ENCODE measurements at regions not wholly inside any gene's neighbourhood (a gene's known extent, or its start where the extent isn't known, plus 50 kb on each side); places are given as distances from the start of the nearest gene placed in this dataset.

DNA sequence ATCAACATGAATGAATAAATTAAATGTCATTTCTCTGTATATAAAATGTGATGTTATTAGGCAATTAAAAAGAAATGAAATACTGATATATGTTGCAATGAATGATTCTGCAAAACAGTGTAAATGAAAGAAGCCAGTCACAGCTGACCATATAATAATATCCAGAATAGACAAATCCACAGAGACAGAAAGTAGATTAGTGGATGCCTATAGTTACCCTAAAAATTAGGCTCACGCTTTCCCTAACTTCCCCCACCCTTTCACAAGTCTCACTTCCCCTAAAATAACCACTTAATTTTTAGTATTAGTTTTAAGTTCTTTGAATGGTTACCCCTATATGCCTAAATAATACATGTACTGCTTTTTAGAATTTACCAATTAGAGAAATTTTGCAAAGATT lies 348.9 kb upstream of the FAR2 start:
- no peak overlapping the region for H3K56ac ChIP-seq (ENCODE audit: insufficient read length, low read depth, low read length)
- Mint-ChIP-seq H3K4me3 (no peak overlapping the region), H3K27me3 (ENCODE audit: low read depth) (no peaks in the 10 kb centered on the region), H3K4me1 (no peaks in the 10 kb centered on the region), H3K36me3 (ENCODE audit: insufficient read depth in 1 of 3, low read depth in 3 of 3) (no peaks in the 10 kb centered on the region), H3K27ac (no peak overlapping the region), H3K9me3 (no peaks in the 10 kb centered on the region)
- no peak overlapping the region for H4K5ac ChIP-seq (ENCODE audit: insufficient read length, low read depth, low read length)
- no peak overlapping the region for H2BK15ac ChIP-seq (ENCODE audit: low read depth, low read length)
- no peak overlapping the region for H3K4me2 ChIP-seq (ENCODE audit: insufficient read depth, insufficient read length, low read length)
- H3K9ac ChIP-seq (ENCODE audit: extremely low read depth, insufficient read length, low read length) = no peak overlapping the region
- no peak for DNase-seq
- no peaks in the 10 kb centered on the region for H3K23me2 ChIP-seq (ENCODE audit: insufficient read length, low read depth, low read length, poor library complexity, severe bottlenecking)
- H2BK12ac ChIP-seq (ENCODE audit: insufficient read length, low read depth, low read length) = no peak overlapping the region
- H4K91ac ChIP-seq (ENCODE audit: insufficient read length, low read depth, low read length) = no peak overlapping the region
- H2BK5ac ChIP-seq (ENCODE audit: insufficient read length, low read length) = no peak overlapping the region
- no peaks in the 10 kb centered on the region for H3K27me3 ChIP-seq (ENCODE audit: insufficient read depth, low read length)
- H3K14ac ChIP-seq (ENCODE audit: insufficient read depth, low read length) = no peak overlapping the region
- no peak overlapping the region for H3K27ac ChIP-seq (ENCODE audit: insufficient read length, low read depth, low read length)
- no peaks in the 10 kb centered on the region for H4K20me1 ChIP-seq (ENCODE audit: control insufficient read depth, insufficient read depth, insufficient read length)
- no peak overlapping the region for H3K4ac ChIP-seq (ENCODE audit: low read depth, low read length)
- no peak for TF ChIP-seq CTCF (conservative IDR thresholded peaks at IDR 0.05)
- H4K8ac ChIP-seq (replicated peaks; ENCODE audit: insufficient read length, low read depth, low read length) = no peak overlapping the region
- H2AFZ ChIP-seq (ENCODE audit: low read length) = no peak overlapping the region
- no peak overlapping the region for H3K18ac ChIP-seq (ENCODE audit: insufficient read length, low read depth, low read length)
- no peaks in the 10 kb centered on the region for H3K79me2 ChIP-seq (ENCODE audit: insufficient read depth, low read length)
- H3K4me1 ChIP-seq (ENCODE audit: insufficient read depth, low read length) = no peaks in the 10 kb centered on the region
- H3T11ph ChIP-seq (ENCODE audit: low read length) = no peak overlapping the region
- H2AK5ac ChIP-seq (ENCODE audit: insufficient read length, low read length) = no peak overlapping the region
- no CpG with 5 or more reads among the region's 1 CpG for WGBS (ENCODE audit: extremely low coverage, insufficient read length, low lambda C conversion rate)
- no peak overlapping the region for H3K23ac ChIP-seq (ENCODE audit: insufficient read length, low read depth, low read length)
- no peak overlapping the region for H2BK120ac ChIP-seq (ENCODE audit: low read depth, low read length, poor library complexity, severe bottlenecking)
- no peaks in the 10 kb centered on the region for H3K9me3 ChIP-seq (ENCODE audit: control insufficient read depth, low read depth, low read length)
- H3K79me1 ChIP-seq (ENCODE audit: insufficient read depth, low read depth, low read length, poor library complexity, severe bottlenecking) = no peaks in the 10 kb centered on the region
- H2BK20ac ChIP-seq (ENCODE audit: low read depth, low read length, poor library complexity, severe bottlenecking) = no peak overlapping the region

Data from H9 (cell line).